ENCODE measurements at regions not wholly inside any gene's neighbourhood (a gene's known extent, or its start where the extent isn't known, plus 50 kb on each side); places are given as distances from the start of the nearest gene placed in this dataset.
A peak's percentile ranks its signal among the peaks of the same experiment; 100 is the strongest.

DNA sequence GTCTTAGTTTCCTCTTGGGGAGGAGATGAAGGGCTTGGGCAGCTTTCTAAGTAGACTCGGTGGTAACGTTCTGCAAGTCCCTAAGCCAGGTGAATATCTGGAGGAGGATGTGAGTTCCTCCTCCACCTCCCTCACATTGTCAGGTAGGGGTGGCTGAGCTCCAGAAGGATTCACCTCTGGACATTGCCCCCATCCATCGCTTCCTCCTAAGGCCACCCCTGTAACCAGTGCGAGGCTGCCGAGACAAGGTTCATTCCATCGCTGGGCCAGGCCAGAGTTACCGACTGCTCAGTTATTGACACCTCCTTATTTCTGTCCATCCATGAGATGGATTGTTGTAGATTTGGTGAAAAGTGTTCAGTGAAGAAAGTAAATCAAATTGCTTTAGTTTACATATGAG lies 334.1 kb upstream of the KLF6 start:
- Histone ChIP-seq H3K4me3 (no peak overlapping the region), H3K4me1 (peaks cover 0 to 6% (median 0%) of the 10 kb centered on the region in 3 donors), H3K36me3 (no peaks in the 10 kb centered on the region), H3K27ac (no peak overlapping the region), H3K9me3 (no peaks in the 10 kb centered on the region), H3K27me3 (no peaks in the 10 kb centered on the region)
- 78 to 83% methylated on average over 7 of the region's 7 CpGs for WGBS, 2 donors
- DNase-seq = no peak
- TF ChIP-seq, protein P1, sequence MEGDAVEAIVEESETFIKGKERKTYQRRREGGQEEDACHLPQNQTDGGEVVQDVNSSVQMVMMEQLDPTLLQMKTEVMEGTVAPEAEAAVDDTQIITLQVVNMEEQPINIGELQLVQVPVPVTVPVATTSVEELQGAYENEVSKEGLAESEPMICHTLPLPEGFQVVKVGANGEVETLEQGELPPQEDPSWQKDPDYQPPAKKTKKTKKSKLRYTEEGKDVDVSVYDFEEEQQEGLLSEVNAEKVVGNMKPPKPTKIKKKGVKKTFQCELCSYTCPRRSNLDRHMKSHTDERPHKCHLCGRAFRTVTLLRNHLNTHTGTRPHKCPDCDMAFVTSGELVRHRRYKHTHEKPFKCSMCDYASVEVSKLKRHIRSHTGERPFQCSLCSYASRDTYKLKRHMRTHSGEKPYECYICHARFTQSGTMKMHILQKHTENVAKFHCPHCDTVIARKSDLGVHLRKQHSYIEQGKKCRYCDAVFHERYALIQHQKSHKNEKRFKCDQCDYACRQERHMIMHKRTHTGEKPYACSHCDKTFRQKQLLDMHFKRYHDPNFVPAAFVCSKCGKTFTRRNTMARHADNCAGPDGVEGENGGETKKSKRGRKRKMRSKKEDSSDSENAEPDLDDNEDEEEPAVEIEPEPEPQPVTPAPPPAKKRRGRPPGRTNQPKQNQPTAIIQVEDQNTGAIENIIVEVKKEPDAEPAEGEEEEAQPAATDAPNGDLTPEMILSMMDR (IDR thresholded peaks at IDR 0.05) = no peak
- intact Hi-C loops (cut with DNase I) = no loop called here
- FAIRE-seq = no peak
- no peak for ATAC-seq

DNA sequence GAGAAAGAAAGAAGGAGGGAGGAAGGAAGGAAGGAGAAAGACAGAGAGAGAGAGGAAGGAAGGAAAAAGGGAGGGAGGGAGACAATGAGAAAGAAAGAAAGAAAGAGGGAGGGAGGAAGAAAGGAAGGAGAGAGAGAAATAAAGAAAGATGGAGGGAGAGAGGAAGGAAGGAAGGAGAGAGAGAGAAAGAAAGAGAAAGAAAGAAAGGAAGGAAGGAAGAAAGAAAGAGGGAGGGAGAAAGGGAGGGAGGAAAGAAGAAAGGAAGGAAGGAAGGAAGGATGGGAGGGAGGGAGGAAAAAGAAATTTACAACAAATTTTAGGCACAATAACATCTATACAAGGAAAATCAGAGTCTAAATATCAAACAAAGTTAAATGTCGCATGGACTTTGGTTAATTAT lies 332.6 kb upstream of the KLF6 start:
- H3K9me3 ChIP-seq = no peaks in the 10 kb centered on the region
- TF ChIP-seq, protein P1 (IDR thresholded peaks at IDR 0.05) = no peak
- H3K4me1 ChIP-seq = peaks cover 0 to 6% (median 0%) of the 10 kb centered on the region in 3 donors
- no peak overlapping the region for H3K4me3 ChIP-seq
- H3K36me3 ChIP-seq = no peaks in the 10 kb centered on the region
- H3K27me3 ChIP-seq = no peaks in the 10 kb centered on the region
- DNase-seq (no peak), ATAC-seq (no peak), FAIRE-seq (no peak)
- H3K27ac ChIP-seq = no peak overlapping the region
- WGBS, 2 donors = 93 to 100% methylated on average over 1 of the region's 1 CpG
- intact Hi-C loops (cut with DNase I) = no loop called here

DNA sequence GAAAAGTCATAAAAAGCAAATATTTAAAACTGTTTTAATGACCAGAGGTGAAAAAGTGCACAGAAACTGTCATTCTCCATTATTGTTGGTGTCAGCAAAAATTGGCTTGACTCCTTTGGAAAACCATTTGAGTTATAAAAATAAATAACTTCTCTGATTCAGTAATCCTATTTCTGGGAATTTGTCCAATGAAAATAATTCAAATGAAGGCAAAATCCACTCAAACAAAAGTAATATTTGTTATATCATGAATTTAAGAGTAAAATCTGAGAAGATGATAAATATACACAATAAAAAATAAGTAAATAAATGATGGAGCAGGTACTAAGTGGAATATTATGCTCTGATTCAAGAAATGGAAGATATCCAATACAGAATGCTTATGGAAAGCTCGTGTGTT lies 326.6 kb upstream of the KLF6 start:
- no peak overlapping the region for H3K27ac ChIP-seq
- DNase-seq (no peak), ATAC-seq (no peak), FAIRE-seq (peak; percentile 45)
- H3K4me1 ChIP-seq = no peaks in the 10 kb centered on the region
- H3K4me3 ChIP-seq = no peak overlapping the region
- no peaks in the 10 kb centered on the region for H3K36me3 ChIP-seq
- no peaks in the 10 kb centered on the region for H3K27me3 ChIP-seq
- TF ChIP-seq, protein P1 (IDR thresholded peaks at IDR 0.05) = no peak
- WGBS, 2 donors = 50 to 62% methylated on average over 1 of the region's 1 CpG
- intact Hi-C loops (cut with DNase I) = no loop called here
- no peaks in the 10 kb centered on the region for H3K9me3 ChIP-seq

DNA sequence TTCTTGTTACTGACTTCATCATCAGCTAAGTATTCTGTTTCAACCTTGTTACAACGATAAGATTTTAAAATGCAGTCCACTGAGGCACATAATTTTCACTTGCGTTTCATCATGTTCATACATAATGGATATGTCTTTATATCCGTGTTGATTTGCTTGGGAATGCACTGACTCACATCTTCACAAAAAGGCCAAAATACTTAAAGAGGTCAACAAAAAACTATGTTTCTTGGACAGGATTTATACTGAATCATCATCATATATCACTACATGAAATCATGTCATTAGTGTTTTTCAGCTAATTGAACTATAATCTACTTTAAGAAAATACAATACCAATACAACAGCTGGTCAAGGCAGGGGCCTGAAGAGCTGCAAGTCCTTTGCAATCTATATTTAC lies 324.5 kb upstream of the KLF6 start:
- DNase-seq (no peak), ATAC-seq (no peak), FAIRE-seq (no peak)
- Histone ChIP-seq H3K4me1 (no peaks in the 10 kb centered on the region), H3K27me3 (no peaks in the 10 kb centered on the region), H3K36me3 (no peaks in the 10 kb centered on the region), H3K27ac (no peak overlapping the region), H3K4me3 (no peak overlapping the region), H3K9me3 (no peaks in the 10 kb centered on the region)
- TF ChIP-seq, protein P1 (IDR thresholded peaks at IDR 0.05) = no peak
- intact Hi-C loops (cut with DNase I) = no loop called here
- WGBS, 2 donors = 68 to 76% methylated on average over 3 of the region's 3 CpGs

DNA sequence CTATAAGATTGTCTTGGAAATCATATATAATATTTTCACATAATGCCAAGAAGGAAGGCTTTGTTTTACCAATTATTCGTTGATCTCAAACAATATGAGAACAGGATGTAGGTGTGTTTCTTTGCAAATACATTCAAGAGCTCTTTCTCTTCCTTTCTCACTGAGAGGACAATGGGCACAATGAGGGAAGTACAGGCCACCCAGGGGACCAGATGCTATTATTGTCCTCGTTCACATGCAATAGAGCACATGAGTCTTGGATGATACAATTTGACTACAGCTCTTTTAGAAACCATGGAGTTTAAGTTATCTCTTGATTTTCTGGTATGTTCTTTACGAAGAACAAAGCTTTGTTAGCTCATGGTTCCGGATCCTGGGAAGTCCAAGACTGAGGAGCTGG lies 323.7 kb upstream of the KLF6 start:
- ATAC-seq = no peak
- Histone ChIP-seq H3K4me1 (no peaks in the 10 kb centered on the region), H3K27ac (no peak overlapping the region), H3K36me3 (no peaks in the 10 kb centered on the region), H3K4me3 (no peak overlapping the region), H3K27me3 (no peaks in the 10 kb centered on the region), H3K9me3 (no peaks in the 10 kb centered on the region)
- TF ChIP-seq, protein P1 (IDR thresholded peaks at IDR 0.05) = no peak
- WGBS, 2 donors = 59 to 69% methylated on average over 4 of the region's 4 CpGs
- no peak for FAIRE-seq
- intact Hi-C loops (cut with DNase I) = no loop called here
- DNase-seq = no peak

Measured in pancreas (tissue), 10 donors.